Brain microvascular endothelial cell (primary cell): ENCODE measurements at regions not wholly inside any gene's neighbourhood (a gene's known extent, or its start where the extent isn't known, plus 50 kb on each side); places are given as distances from the start of the nearest gene placed in this dataset.

Experiments
- DNase-seq: peaks from one replicate; pipeline ENCODE4 v3.0.0-alpha.2; 2020
- H3K27ac ChIP-seq: fragments of 250-450 bp; sonication (Bioruptor Pico); 2 replicates; pipeline ENCODE4 v1.5.1; 2020; ENCODE audit warnings: mild to moderate bottlenecking, moderate library complexity
- H3K27me3 ChIP-seq: fragments of 250-450 bp; sonication (Bioruptor Pico); replicated peaks from 2 replicates; pipeline ENCODE4 v1.5.1; 2020; ENCODE audit warnings: mild to moderate bottlenecking
- H3K36me3 ChIP-seq: fragments of 250-450 bp; sonication (Bioruptor Pico); replicated peaks from 2 replicates; pipeline ENCODE4 v1.5.1; 2020; ENCODE audit warnings: mild to moderate bottlenecking
- H3K4me3 ChIP-seq: 2 replicates; pipeline ENCODE4 v1.5.1; 2011; ENCODE audit warnings: low read depth, mild to moderate bottlenecking, control low read depth, low read length, moderate library complexity
- in situ Hi-C: cut with HindIII; loops from 2 replicates; pipeline ENCODE4 v1.10.0; 2017; ENCODE audit warnings: low sequenced_read_pairs, low pct_ligation_motif_present
- TF ChIP-seq, protein P1 (sequence below): IDR thresholded peaks from 2 replicates; pipeline ENCODE4 v1.5.1; 2011; ENCODE audit warnings: low read depth, mild to moderate bottlenecking, moderate library complexity, low read length, control low read depth, inconsistent platforms; ENCODE audit errors: missing control alignments

DNA sequence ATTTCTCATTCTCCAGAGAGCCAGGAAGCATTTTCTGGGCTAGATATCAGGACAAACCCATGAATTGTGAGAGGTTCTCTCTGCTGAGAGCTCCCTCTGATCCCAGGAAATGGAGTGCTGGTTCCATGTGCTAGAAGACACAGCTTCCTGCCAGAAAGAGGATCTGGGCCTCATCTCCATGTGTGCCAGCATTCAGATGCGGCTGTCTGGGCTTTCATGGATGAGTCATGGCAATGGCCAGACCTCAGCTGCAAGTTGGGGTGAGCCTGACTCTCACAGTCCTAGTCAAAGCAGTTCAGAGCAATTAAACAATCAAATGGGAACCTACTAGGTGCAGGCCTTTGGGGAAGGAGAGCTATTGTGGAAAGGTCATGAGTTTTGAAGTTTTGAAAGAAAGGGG lies 82.3 kb upstream of the EED start:
- no peak overlapping the region for H3K4me3 ChIP-seq
- DNase-seq: peak; percentile 88
- no peaks in the 10 kb centered on the region for H3K36me3 ChIP-seq
- in situ Hi-C loops: no loop called here
- no peaks in the 10 kb centered on the region for H3K27me3 ChIP-seq
- peak overlapping the region; percentile 25 for H3K27ac ChIP-seq
- TF ChIP-seq, protein P1, sequence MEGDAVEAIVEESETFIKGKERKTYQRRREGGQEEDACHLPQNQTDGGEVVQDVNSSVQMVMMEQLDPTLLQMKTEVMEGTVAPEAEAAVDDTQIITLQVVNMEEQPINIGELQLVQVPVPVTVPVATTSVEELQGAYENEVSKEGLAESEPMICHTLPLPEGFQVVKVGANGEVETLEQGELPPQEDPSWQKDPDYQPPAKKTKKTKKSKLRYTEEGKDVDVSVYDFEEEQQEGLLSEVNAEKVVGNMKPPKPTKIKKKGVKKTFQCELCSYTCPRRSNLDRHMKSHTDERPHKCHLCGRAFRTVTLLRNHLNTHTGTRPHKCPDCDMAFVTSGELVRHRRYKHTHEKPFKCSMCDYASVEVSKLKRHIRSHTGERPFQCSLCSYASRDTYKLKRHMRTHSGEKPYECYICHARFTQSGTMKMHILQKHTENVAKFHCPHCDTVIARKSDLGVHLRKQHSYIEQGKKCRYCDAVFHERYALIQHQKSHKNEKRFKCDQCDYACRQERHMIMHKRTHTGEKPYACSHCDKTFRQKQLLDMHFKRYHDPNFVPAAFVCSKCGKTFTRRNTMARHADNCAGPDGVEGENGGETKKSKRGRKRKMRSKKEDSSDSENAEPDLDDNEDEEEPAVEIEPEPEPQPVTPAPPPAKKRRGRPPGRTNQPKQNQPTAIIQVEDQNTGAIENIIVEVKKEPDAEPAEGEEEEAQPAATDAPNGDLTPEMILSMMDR: no peak

DNA sequence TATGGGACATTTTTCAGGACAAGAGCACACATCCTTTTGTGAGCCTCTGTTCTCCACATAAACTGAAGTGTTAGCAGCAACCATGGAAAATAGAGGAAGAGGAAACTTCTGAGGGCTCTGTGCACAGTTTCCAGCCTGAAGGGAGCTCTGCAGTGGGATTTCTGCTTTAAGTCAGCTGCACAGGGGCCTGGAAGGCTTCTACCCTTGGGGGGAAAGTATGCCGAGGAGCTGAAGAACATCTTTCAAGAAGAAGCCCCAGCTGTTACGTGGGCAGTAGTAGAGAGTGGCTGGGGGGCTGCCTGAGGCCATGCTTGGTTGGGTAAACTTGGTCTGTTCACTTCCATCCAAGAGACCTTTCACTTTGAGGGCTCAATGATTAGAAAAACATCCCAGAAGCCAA lies 82.7 kb upstream of the EED start:
- Histone ChIP-seq H3K27me3 (no peaks in the 10 kb centered on the region), H3K4me3 (no peak overlapping the region), H3K36me3 (no peaks in the 10 kb centered on the region), H3K27ac (no peak overlapping the region)
- TF ChIP-seq, protein P1: no peak
- in situ Hi-C loops: no loop called here
- DNase-seq: no peak

- in situ Hi-C loops: no loop called here
- TF ChIP-seq, protein P1: no peak
- no peaks in the 10 kb centered on the region for H3K36me3 ChIP-seq
- H3K4me3 ChIP-seq: no peak overlapping the region
- no peak for DNase-seq
- no peak overlapping the region for H3K27ac ChIP-seq
- no peaks in the 10 kb centered on the region for H3K27me3 ChIP-seq
These were observed 83.2 kb upstream of the EED start for GRCh38 chr11:86161336-86161735.

GRCh38 chr11:86160541-86161149 lies 83.9 kb upstream of the EED start:
- in situ Hi-C loops: no loop called here
- TF ChIP-seq, protein P1: no peak
- Histone ChIP-seq H3K27me3 (no peaks in the 10 kb centered on the region), H3K27ac (no peak overlapping the region), H3K4me3 (no peak overlapping the region), H3K36me3 (no peaks in the 10 kb centered on the region)
- peak; percentile 20 for DNase-seq

DNA sequence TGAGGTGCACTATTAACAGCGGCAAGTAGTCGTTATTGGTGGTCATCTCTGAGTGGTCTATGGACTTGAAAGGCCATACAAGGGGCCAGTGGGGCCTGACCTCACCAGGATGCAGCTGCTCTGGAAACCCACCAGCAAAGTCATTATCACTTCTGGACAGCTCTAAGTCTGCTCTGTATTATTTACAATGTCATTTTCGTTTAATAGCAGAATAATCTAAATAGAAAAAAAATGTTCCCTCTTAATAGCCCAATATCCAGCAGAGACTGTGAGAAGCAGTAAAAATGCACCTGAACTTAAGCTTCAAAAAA lies 85.0 kb upstream of the EED start:
- H3K4me3 ChIP-seq: no peak overlapping the region
- H3K27me3 ChIP-seq: no peaks in the 10 kb centered on the region
- H3K27ac ChIP-seq: no peak overlapping the region
- TF ChIP-seq, protein P1: no peak
- DNase-seq: no peak
- in situ Hi-C loops: no loop called here
- no peaks in the 10 kb centered on the region for H3K36me3 ChIP-seq

- H3K27me3 ChIP-seq: no peaks in the 10 kb centered on the region
- DNase-seq: no peak
- no peak overlapping the region for H3K4me3 ChIP-seq
- in situ Hi-C loops: no loop called here
- TF ChIP-seq, protein P1: no peak
- H3K36me3 ChIP-seq: no peaks in the 10 kb centered on the region
- H3K27ac ChIP-seq: no peak overlapping the region
These were observed 85.6 kb upstream of the EED start for GRCh38 chr11:86158704-86159580.
